Cerebellar cortex (tissue), 1 donor: ENCODE measurements at regions not wholly inside any gene's neighbourhood (a gene's known extent, or its start where the extent isn't known, plus 50 kb on each side); places are given as distances from the start of the nearest gene placed in this dataset.
A peak's percentile ranks its signal among the peaks of the same experiment; 100 is the strongest.

Experiments used
- DNase-seq: peaks from one replicate; pipeline ENCODE4 v3.0.0-alpha.2; 2015; ENCODE audit warnings: low spot score

DNA sequence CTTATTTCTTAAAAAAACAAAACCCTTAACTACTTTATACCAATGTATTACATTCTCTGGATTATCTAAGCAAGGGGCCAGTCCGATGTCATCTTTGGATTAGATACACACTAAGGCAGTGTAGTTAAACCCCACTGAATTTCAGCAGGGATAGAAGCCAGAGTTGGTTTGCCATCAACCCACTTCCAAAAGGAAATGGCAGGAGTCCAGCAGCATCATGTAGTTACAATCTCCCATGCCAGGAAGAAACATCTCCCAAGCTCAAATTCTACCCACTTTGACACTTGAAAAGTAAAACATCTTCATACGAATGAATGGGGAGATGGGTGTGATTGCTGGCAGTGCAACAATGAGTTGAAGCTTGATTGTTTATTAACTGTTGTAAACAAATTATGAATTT, 203.5 kb upstream of the PLXNC1 start:
- peak; percentile 10 for DNase-seq

DNA sequence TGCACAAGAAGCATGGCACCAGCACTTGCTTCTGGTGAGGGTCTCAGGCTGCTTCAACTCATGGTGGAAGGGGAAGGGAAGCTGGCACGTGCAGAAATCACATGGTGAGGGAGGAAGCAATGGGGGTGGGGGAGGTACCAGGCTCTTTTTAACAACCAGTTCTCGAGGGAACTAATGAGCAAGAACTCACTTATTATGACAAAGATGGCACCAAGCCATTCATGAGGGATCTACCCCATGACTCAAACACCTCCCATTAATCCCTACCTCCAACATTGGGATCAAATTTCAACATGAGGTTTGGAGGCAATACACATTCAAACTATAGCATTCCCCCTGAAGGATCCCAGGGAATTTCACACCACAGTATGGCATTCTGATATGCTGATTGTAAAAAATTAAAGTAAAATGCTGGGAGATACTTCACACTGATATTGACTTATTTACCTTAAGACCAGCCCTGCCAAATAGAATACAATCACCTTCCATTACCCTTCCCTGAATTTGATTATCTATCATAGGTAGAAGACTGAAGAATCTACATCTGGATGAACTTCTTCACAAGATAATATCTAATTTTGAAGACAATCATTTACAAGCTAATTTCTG, 201.7 kb upstream of the PLXNC1 start:
- DNase-seq = no peak

DNA sequence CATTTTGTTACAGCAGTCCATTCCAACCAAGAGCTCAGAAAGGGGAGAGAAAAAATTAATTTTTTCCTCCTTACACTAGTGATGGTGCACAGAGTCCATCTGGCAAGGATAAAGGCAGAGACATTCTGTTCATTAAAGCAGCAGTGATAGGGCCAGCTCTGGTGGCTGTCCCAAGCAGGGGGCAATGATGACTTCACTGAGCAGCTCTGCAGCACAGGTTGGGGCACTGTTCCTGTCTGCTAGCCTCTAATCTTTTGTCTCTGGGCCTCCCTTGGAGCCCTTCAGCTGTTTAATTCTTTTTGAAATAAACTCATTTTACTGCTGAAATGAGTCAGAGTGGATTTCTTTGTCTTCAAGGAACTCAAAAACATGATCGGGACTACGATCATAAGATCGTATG, 200.9 kb upstream of the PLXNC1 start:
- DNase-seq = peak; percentile 25

DNA sequence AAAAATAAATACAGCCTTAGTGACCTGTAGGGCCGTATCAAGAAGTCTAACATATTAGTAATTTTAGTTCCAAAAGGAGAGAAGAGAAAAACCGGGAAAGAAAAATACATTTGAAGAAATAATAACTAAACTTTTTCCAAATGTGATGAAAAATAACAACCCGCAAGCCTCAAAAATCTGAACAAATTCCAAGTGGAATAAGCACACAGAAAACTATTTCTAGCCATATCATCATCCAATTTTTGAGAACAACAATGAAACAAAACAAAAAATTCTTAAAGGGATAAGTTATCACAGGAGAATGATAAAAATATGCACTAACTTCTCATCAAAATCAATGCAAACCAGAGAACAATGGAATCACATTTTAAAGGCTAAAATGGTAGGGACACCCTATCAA, 198.1 kb upstream of the PLXNC1 start:
- DNase-seq = no peak

DNA sequence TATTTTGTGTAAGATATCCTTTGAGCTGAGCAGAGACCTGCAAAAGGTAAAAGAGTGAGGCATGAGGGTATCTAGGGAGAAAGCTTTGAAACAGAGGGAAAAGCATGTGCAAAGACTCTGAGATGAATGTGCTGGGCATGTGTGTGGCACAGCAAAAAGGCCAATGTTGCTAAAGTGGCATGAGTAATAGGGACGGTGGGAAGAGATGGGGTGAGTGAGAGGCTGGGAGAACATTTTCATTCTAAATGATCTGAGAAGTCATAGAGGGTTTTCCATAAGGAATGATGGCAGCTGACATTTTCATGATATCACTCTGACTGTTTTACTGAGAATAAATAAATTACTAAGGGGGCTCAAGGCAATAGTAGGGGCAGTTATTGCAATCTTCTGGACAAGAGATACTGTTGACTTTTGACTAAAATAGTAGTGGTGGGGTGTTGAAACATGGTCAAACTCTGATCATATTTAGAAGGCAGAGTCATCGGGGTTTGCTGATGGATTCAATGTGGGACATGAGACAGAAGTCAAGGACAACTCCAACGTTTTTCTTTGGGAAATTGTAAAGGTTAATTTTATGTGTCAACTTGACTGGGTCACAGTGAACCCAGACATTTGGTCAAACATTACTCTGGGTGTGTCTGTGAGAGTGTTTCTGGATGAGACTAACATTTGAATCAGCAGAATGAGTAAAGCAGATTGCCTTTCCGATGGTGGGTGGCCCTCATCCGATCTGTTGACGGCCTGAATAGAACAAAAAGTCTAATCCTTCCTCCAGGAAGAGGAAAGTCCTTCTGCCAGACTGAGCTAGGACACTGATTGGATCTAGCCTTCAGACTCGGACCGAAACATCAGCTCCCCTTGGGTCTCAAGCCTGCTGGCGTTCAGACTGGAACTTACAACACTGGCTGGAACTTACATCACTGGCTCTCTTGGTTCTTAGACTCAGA, 193.9 kb upstream of the PLXNC1 start:
- DNase-seq = no peak

DNA sequence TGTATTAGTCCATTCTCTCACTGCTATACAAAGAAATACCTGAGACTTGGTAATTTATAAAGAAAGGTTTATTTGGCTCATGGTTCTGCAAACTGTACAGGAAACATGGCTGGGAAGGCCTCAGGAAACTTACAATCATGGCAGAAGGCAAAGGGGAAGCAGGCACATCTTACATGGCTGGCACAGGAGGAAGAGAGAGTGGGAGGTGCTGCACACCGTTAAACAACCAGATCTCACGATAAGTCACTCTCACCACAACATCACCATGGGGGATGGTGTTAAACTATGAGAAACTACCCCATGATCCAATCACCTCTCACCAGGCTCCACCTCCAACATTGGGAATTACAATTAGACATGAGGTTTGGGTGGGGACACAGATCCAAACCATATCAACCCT, 191.8 kb upstream of the PLXNC1 start:
- DNase-seq = no peak

DNA sequence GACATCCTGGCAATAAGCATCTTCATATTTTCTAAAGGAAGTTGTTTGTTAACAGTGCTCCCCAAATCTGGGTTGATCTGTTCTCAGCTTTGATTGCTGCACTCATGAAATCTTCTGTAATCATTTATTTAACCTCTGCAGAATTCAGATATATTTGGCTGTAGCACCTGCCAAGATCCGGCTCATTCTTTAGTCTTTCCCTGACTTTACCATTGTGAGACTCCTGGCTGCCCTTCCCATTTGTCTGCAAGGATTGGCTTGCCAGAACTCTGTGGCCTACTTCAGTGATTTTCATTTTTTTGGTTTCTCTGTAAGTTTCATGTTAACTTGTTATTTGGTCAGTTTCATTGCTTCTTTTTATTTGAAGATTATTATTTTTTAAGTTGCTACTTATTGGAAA, 191.2 kb upstream of the PLXNC1 start:
- DNase-seq = no peak

DNA sequence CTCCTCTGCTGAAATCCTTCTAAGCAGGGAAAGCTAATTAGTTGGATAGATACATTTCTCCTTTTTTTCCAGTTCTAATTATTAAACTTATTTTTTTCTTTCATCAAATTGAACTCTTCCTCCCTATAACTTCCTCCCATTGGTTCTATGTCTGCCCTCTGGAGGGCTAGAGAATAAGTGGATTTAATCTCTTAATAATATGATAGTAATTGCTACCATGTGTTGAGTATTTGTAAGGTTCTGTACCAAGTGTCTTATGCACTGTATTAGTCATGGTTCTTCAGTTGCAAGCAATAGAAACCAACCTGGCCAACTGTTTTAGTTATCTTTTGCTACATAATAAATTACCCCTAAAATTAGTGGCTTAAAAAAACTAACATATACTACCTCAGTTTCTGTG, 190.5 kb upstream of the PLXNC1 start:
- DNase-seq = no peak

DNA sequence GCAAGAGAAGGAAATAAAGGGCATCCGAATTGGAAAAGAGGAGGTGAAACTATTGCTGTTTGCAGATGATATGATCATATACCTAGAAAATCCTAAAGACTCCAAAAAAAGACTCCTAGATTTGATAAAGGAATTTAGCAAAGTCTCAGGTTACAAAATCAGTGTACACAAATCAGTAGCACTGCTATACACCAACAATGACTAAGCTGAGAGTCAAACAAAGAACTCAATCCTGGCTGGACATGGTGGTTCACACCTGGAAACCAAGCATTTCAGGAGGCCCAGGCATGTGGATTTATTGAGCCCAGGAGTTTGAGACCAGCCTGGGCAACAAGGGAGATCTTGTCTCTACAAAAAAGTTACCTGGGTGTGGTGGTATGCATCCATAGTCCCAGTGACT, 188.7 kb upstream of the PLXNC1 start:
- no peak for DNase-seq

DNA sequence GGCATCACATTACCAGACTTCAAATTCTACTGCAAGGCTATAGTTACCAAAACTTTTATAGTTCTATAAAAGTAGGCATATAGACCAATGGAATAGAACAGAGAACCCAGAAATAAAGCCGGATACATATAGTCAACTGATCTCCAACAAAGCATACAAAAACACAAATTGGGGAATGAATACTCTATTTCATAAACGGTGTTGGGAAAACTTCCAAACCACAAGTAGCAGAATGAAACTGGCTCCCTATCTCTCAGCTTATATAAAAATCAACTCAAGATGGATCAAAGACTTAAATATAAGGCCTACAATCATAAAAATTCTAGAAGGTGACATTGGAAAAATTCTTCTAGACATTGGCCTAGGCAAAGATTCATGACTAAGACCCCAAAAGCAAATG, 187.9 kb upstream of the PLXNC1 start:
- DNase-seq = no peak

DNA sequence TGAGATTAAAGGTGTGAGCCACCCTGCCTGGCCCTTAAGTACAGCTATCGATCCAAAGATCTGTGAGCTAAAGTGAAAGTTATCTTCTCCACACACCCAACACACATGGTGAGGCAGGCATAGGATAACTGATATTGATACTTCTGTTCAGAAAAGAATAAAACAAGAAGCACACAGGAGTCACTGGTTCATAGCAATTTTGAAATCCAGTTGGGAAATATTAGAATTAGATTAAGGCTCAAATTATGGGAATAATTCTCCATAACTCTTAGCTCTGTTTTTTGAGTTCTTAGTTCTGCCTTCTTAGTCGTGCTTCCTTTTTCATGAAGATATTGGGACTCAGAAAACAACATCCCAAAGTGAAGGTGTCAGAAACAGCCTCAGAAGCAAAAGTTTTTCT, 186.0 kb upstream of the PLXNC1 start:
- DNase-seq = no peak

DNA sequence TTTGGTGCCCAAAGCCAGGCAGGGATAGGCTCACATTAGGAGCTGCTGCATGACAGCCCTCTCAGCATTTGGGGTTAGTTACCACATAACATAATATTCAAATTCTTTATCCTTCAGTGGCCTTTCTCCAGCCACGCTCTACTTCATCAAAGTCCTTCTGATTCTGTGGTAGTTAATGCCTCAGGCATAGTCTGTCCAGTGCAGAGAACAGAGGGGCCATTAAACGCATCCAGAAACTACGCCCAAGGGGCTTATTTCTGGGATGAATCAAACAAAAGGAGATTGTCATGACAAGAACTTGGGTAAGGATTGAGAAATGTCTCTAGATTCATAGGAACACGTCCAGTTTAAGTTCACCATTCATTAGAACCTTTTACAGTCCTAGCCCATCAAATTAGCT, 183.4 kb upstream of the PLXNC1 start:
- DNase-seq = no peak

DNA sequence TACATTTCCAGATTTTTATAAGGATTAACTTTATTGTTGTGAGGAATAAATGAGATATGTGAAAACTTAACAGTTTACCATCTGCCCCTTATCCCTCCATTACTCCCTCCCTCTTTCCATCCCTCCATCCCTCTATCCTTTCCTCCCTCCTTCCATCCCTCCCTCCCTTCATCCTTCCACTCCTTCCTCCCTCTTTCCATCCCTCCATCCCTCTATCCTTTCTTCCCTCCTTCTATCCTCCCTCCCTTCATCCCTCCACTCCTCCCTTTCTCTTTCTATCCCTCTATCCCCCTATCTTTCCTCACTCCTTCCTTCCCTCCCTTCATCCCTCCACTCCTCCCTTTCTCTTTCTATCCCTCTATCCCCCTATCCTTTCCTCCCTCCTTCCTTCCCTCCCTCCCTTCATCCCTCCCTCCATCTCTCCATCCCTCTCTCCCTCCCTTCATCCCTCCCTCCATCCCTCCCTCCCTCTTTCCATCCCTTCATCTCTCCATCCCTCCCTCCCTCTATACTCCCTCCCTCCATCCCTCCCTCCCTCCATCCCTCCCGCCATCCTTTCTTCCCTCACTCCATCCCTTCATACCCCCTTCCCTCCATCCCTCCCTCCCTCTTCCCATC, 181.8 kb upstream of the PLXNC1 start:
- DNase-seq = no peak

DNA sequence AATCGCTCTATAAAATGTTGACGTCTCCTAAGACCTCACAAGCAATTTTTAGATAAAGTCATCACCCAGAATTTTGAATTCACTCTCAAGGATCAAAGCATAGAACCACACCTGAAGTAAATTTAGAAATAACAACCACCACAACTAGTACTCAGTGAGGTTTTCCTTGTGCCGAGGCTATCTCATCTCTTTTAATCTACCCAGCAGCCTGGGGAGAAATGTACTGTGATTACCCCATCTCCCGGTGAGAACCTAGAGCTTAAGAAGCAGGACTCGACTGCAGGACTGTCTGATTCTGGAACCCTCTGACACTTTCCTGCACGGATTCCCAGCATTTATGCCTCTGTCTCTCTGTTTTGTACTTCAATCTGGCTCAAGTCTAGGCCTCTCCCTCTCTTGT, 180.9 kb upstream of the PLXNC1 start:
- no peak for DNase-seq

DNA sequence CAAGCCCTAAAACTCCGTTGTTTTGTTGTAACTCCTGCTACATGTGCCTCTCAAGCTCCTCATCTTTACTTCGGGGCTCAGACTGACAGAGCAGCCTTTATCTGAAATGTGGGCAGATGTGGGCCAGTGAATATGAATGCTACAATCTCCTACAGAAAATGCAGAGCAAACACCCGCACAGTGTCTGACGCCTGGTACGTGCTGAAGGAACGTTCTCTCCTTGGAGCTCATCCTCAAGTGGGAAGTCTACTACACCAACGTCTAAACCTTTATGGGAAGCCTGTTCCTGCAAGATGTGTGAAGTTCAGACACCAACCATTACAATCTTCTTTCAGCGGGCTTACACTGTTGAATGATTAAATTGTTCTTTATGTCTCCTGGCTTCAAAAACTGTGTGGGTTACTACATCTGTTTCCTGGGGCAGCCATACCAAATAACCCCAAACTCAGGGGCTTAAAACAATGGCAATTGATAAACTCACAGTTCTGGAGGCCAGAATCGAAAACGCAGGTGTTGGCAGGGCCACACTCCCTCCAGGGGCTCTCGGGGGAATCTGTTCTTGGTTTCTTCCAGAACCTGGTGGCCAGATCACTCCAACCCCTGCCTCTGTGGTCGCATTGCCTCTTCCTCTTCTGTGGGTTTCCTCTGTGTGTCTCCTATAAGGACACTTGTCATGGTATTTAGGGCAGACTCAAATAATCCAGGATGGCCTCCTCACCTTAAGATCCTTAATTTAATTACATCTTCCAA, 179.7 kb upstream of the PLXNC1 start:
- DNase-seq = no peak

DNA sequence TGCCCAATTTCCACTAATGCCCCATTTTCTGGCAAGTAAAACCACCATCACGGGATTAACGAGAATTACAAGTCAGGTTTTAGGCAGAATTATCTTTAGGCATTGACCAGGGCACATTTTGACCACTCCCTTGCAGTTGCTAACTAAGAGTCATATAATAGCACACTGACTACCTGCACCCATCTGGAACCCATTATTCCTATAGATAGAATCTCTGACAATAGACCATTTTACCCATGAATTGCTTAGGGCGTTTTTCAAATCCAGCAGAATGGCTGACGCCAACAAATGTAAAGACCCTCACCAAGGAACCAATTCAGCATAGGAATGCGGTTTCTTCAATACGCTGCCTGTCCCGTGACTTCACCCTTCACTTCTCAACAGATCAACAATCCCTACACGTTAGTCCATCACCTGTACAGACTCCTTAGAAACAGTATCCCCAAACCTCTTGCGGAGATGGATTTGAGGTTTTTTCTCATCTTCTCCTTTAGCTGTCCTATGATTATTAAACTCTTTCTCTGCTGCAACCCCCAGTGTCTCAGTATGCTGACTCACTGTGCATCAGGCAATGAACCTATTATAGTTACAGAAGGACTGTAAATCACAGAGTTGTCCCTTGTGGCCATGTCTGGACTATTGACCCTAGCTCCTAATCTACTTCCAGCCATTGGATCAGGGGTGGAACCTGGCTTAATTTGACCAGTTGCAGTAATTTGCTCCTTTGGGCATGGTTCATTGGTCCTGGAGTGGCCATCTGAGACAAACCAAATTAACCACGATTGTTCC, 177.3 kb upstream of the PLXNC1 start:
- DNase-seq = no peak

DNA sequence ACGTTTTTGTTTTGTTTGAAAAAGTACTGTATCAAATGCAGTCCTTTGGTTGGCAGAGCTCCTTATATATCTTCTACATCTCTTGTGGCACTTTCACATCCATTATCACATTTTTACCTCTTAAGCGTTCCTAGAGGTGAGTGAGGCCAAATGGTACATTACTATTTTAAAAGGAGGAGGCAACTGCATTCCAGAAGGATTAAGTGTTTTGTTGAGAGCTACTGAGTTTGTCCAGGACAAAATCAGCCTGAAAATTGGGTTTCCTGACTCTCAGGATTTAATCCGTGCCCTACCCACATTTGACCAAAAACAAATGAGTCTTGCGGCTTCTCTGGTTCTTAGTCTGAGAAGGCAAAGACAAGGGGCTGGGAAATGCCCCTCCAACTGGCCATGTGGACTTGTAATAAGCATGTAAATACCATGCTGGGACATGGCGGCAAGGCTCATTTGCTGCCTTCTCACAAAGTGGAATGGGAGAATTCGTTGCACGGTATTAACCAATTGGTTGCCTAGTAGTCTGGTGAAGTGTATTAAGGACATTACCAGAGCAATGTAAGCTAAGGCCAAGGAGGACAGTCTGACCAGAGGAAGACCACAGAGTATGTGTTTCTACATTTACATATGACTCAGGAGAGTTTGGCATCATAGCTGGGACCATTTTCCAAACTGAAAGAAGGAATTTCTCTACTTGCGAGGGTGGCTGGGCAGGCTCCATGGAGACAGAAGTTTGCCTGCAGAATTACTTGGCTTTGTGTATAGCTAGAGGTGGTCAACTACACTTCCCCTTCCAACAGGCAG, 175.8 kb upstream of the PLXNC1 start:
- no peak for DNase-seq

DNA sequence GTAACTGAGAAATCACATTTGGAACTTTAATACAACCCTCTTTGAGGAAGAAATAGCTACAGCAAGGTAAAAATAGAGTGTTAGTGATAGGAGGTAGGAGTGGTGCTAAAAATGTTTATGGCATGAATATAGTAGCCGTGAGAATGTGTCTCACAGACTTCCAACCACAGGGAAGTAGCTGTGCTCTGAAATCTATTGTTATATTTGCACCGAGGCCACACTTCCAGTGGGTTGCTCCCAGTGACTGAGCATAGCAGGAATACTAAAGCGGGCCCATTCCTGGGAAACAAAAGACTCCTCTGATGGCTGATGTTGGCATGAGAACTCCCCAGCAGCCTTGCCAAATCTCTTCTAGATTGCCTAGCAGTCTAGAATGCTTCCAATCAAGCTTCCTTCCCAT, 174.1 kb upstream of the PLXNC1 start:
- DNase-seq = no peak

DNA sequence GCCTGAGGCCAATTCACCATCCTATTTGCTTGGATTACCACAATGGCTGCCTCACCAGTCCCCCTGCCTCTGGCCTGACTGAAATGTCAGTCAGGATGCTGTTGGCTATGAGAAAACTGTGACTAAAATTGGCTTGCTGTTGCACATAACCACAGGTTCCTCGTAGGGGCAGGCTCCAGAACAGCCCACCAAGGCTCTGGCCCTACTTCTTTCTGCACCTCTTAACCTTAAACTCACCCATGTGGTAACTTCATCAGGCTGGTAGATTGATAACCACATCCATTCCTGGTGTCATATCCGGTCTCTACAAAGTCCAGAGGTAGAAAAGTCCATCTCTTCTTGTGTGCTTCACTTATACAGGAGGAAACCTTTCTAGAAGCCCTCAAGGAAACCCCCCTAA, 172.4 kb upstream of the PLXNC1 start:
- no peak for DNase-seq

DNA sequence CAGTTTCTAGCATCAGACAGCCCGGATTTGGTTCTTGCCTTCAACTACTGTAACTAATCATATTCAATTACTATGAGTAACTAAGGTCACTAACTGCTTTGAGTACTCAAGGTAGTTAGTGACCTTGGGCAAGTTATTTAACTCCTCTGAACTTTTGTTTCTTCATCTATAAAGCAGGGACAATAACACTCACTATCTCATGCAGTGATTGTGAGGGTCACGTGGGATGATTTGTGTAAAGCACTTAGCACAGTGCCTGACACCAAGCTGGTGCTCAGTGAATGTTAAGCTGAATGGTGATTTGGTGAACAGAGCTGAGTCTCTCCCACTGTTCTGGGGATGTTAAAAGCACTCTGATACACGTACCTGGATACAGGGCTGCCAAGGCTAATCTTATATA, 171.3 kb upstream of the PLXNC1 start:
- DNase-seq = no peak

DNA sequence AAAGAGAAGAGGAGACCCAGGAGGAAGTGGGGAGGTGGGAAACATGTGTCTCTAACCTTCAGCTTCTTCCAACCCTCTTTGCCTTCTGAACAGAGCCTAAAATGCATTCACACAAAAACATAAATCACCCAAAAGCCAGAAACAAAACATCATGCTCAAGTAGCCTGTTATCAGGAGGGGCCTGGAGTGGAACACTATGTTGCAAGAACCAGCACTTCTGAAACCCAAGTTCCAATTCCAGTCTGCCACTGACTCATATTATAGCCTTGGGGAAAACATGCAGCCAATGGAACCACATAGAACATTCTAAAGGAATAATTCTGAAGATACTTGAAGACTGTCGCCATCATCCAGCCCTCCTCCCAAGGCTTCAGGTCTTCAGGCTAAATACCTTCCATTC, 169.8 kb upstream of the PLXNC1 start:
- no peak for DNase-seq
